ENCODE measurements at regions not wholly inside any gene's neighbourhood (a gene's known extent, or its start where the extent isn't known, plus 50 kb on each side); places are given as distances from the start of the nearest gene placed in this dataset.

GRCh38 chrX:4971646-4972045, 1257.0 kb downstream of the NLGN4X start:
- no peak for TF ChIP-seq POLR2AphosphoS5 (IDR thresholded peaks at IDR 0.05)
- no peak for TF ChIP-seq CTCF (IDR thresholded peaks at IDR 0.05)

All from sigmoid colon (tissue), 4 donors.